GM12878 (cell line): ENCODE measurements at regions not wholly inside any gene's neighbourhood (a gene's known extent, or its start where the extent isn't known, plus 50 kb on each side); places are given as distances from the start of the nearest gene placed in this dataset.

Source experiments
- ATAC-seq: fragments of 200-7000 bp; cut with Tn5 transposase; 3 replicates; pipeline ENCODE4 v1.9.1; 2020; ENCODE audit warnings: mild to moderate bottlenecking, moderate library complexity
- BruUV-seq: library from RNA; stranded (reverse); fragments of 400-500 nt; replicated peaks from 2 replicates; lab custom pipeline; 2021; lab: Mats Ljungman, UMichigan
- CTCF ChIA-PET: fragments of 300-600 bp; sonication (Branson Sonifier 250); formaldehyde crosslinking; extraction: SDS; loops from one replicate; lab custom pipeline; 2021; ENCODE audit warnings: inconsistent platforms; lab: Yijun Ruan, JAX
- POLR2A ChIA-PET: fragments of 350-600 bp; formaldehyde crosslinking; extraction: SDS; loops from one replicate; lab custom pipeline; 2021; ENCODE audit warnings: inconsistent platforms; lab: Charles Lee
- RAD21 ChIA-PET: fragments of 300-600 bp; sonication (Branson Sonifier 250); formaldehyde crosslinking; loops from one replicate; lab custom pipeline; 2023; ENCODE audit warnings: antibody characterized with exemption; ENCODE audit not compliant: unreplicated experiment; lab: Charles Lee
- SMC1A ChIA-PET: fragments of 300-600 bp; sonication (Branson Sonifier 250); formaldehyde crosslinking; loops from one replicate; lab custom pipeline; 2023; ENCODE audit not compliant: unreplicated experiment, uncharacterized antibody; lab: Charles Lee
- DNase-seq: peaks from one replicate; pipeline ENCODE4 v3.0.0-alpha.2; 2011; ENCODE audit warnings: low read depth, low spot score
- FAIRE-seq: peaks from 3 replicates; lab custom pipeline; 2011; peaks lifted over from hg19 to GRCh38; lab: Jason Lieb, UNC
- H2AFZ ChIP-seq: 2 replicates; pipeline ENCODE4 v1.6.0; 2011; ENCODE audit warnings: low read depth, low read length, control low read depth; ENCODE audit not compliant: control insufficient read depth
- H3K27ac ChIP-seq: 2 replicates; pipeline ENCODE4 v1.5.1; 2011; ENCODE audit warnings: control low read depth; ENCODE audit not compliant: control insufficient read depth, insufficient read depth
- H3K27me3 ChIP-seq, 2 experiments: replicated peaks in 1 of 2; 2 replicates each; pipeline versions ENCODE4 v1.6.0 to v1.6.1; 2011; ENCODE audit warnings: low read length in 1 of 2; ENCODE audit not compliant: control insufficient read depth in 2 of 2, insufficient read depth in 2 of 2
- H3K36me3 ChIP-seq, 2 experiments: 2 replicates each; pipeline ENCODE4 v1.5.1; 2011; ENCODE audit warnings: low read length in 1 of 2; ENCODE audit not compliant: control insufficient read depth in 2 of 2, insufficient read depth in 2 of 2
- H3K4me1 ChIP-seq: 2 replicates; pipeline ENCODE4 v1.6.1; 2011; ENCODE audit warnings: mild to moderate bottlenecking, low read length, moderate library complexity, mixed read lengths; ENCODE audit not compliant: control insufficient read depth, insufficient read depth
- H3K4me2 ChIP-seq: 2 replicates; pipeline ENCODE4 v1.6.0; 2011; ENCODE audit warnings: control low read depth; ENCODE audit not compliant: control insufficient read depth, insufficient read depth
- H3K4me3 ChIP-seq: fragments of 200-600 bp; sonication (generic); 2 replicates; pipeline ENCODE4 v1.5.1; 2016
- H3K79me2 ChIP-seq: 2 replicates; pipeline ENCODE4 v1.6.0; 2011; ENCODE audit warnings: low read length; ENCODE audit not compliant: control insufficient read depth, insufficient read depth
- H3K9ac ChIP-seq: 2 replicates; pipeline ENCODE4 v1.8.0; 2011; ENCODE audit warnings: low read length, control low read depth, mixed read lengths; ENCODE audit not compliant: control insufficient read depth, insufficient read depth
- H3K9me3 ChIP-seq: replicated peaks from 3 replicates; pipeline ENCODE4 v1.5.1; 2011; ENCODE audit warnings: mild to moderate bottlenecking, low read length; ENCODE audit not compliant: control insufficient read depth, insufficient read depth
- H4K20me1 ChIP-seq: 2 replicates; pipeline ENCODE4 v1.6.0; 2011; ENCODE audit not compliant: control insufficient read depth, insufficient read depth
- CBX5 ChIP-seq: sonication (generic); IDR thresholded peaks from 2 replicates; pipeline ENCODE4 v1.6.1; 2016; ENCODE audit warnings: low read depth, moderate library complexity, mild to moderate bottlenecking, inconsistent platforms
- DPF2 ChIP-seq: fragments of 450-650 bp; IDR thresholded peaks from 2 replicates; pipeline ENCODE4 v1.6.1; 2017; ENCODE audit warnings: mild to moderate bottlenecking
- GABPA ChIP-seq: IDR thresholded peaks from 2 replicates; pipeline ENCODE4 v1.6.1; 2014; ENCODE audit warnings: antibody characterized with exemption, low read depth, mild to moderate bottlenecking, inconsistent platforms
- NR2C2 ChIP-seq: IDR thresholded peaks from 2 replicates; pipeline ENCODE4 v1.6.1; 2011; ENCODE audit warnings: borderline replicate concordance, low read depth; ENCODE audit not compliant: control insufficient read depth, insufficient read length
- RAD51 ChIP-seq: fragments of 450-650 bp; IDR thresholded peaks from 2 replicates; pipeline ENCODE4 v1.6.1; 2016; ENCODE audit warnings: moderate library complexity, mild to moderate bottlenecking, inconsistent platforms
- SREBF2 ChIP-seq: IDR thresholded peaks from 2 replicates; pipeline ENCODE4 v1.6.1; 2012; ENCODE audit warnings: mild to moderate bottlenecking, low read length
- TCF7 ChIP-seq: IDR thresholded peaks from 2 replicates; pipeline ENCODE4 v1.6.1; 2014; ENCODE audit warnings: antibody characterized with exemption, borderline replicate concordance
- WGBS: methylation state at CpG from one replicate; pipeline ENCODE4 v1.1.6; 2016; ENCODE audit warnings: low lambda C conversion rate; ENCODE audit not compliant: insufficient replicate concordance, insufficient coverage; ENCODE audit errors: missing lambda C conversion rate; 5-methylcytosine and 5-hydroxymethylcytosine counted together
- in situ Hi-C: fragments of 300-500 bp; cut with MboI; formaldehyde crosslinking; loops from 9 replicates; pipeline ENCODE4 v1.14.3; 2018; ENCODE audit warnings: mixed read lengths
- intact Hi-C: fragments of 100-400 bp; cut with micrococcal nuclease; formaldehyde crosslinking; loops from one replicate; pipeline ENCODE4 v1.14.2; 2022; ENCODE audit not compliant: unreplicated experiment
- TF ChIP-seq, protein P1 (sequence below): IDR thresholded peaks from 2 replicates; pipeline ENCODE4 v1.6.1; 2011; ENCODE audit warnings: borderline replicate concordance, low read depth, mild to moderate bottlenecking, moderate library complexity, mixed read lengths, low read length; ENCODE audit not compliant: insufficient read depth; ENCODE audit errors: extremely low read length
- TF ChIP-seq, protein P2 (sequence below): fragments of 450-650 bp; IDR thresholded peaks from 2 replicates; pipeline ENCODE4 v1.6.1; 2017; ENCODE audit warnings: mild to moderate bottlenecking, low read depth, inconsistent platforms; ENCODE audit not compliant: poor library complexity, severe bottlenecking
- TF ChIP-seq, protein P3 (sequence below): fragments of 450-650 bp; IDR thresholded peaks from 2 replicates; pipeline ENCODE4 v1.6.1; 2016; ENCODE audit warnings: mild to moderate bottlenecking

DNA sequence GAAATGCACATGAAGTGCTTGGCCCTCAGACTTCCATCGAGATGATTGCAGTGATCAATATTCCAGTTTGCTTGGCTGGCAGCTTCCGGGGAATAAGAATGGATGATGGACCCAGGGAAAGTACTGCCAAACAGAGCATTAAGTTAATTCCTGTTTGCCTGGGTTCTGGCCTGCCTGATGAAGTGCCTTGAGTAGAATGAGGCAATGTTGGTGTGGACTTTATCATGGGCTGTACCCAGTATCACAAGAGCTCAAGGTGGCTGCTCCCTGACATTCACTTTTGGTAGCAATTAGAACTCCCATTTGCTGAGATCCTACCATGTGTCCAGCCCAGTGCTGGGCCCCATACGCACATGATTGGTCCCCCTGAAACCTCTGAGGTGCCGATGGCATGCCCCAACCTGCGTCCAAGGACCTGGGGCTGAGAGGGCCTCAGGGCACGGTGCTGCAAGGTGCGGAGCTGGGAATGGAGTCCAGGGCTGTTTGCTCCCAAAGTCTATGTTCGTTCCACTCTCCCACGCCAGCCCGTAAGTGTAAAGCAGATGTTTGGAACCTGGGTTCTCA lies 80.7 kb downstream of the SLC25A47 start:
- 70% methylated on average over 10 of the region's 10 CpGs for WGBS
- Histone ChIP-seq H3K27me3 (no peaks in the 10 kb centered on the region), H3K27ac (no peak overlapping the region), H3K9ac (no peak overlapping the region), H3K4me3 (no peak overlapping the region), H4K20me1 (no peaks in the 10 kb centered on the region), H3K4me2 (no peak overlapping the region), H3K79me2 (no peaks in the 10 kb centered on the region), H3K4me1 (no peaks in the 10 kb centered on the region; the same call in 1 of the 2 replicates), H3K36me3 (no peaks in the 10 kb centered on the region; a peak in 1 of 4 replicates), H2AFZ (no peak overlapping the region), H3K9me3 (no peaks in the 10 kb centered on the region)
- TF ChIP-seq TCF7 (no peak), SREBF2 (no peak), DPF2 (no peak), CBX5 (no peak), NR2C2 (no peak), GABPA (no peak), RAD51 (no peak)
- TF ChIP-seq, protein P1, sequence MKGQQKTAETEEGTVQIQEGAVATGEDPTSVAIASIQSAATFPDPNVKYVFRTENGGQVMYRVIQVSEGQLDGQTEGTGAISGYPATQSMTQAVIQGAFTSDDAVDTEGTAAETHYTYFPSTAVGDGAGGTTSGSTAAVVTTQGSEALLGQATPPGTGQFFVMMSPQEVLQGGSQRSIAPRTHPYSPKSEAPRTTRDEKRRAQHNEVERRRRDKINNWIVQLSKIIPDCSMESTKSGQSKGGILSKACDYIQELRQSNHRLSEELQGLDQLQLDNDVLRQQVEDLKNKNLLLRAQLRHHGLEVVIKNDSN = no peak
- TF ChIP-seq, protein P2, sequence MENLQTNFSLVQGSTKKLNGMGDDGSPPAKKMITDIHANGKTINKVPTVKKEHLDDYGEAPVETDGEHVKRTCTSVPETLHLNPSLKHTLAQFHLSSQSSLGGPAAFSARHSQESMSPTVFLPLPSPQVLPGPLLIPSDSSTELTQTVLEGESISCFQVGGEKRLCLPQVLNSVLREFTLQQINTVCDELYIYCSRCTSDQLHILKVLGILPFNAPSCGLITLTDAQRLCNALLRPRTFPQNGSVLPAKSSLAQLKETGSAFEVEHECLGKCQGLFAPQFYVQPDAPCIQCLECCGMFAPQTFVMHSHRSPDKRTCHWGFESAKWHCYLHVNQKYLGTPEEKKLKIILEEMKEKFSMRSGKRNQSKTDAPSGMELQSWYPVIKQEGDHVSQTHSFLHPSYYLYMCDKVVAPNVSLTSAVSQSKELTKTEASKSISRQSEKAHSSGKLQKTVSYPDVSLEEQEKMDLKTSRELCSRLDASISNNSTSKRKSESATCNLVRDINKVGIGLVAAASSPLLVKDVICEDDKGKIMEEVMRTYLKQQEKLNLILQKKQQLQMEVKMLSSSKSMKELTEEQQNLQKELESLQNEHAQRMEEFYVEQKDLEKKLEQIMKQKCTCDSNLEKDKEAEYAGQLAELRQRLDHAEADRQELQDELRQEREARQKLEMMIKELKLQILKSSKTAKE = no peak
- TF ChIP-seq, protein P3, sequence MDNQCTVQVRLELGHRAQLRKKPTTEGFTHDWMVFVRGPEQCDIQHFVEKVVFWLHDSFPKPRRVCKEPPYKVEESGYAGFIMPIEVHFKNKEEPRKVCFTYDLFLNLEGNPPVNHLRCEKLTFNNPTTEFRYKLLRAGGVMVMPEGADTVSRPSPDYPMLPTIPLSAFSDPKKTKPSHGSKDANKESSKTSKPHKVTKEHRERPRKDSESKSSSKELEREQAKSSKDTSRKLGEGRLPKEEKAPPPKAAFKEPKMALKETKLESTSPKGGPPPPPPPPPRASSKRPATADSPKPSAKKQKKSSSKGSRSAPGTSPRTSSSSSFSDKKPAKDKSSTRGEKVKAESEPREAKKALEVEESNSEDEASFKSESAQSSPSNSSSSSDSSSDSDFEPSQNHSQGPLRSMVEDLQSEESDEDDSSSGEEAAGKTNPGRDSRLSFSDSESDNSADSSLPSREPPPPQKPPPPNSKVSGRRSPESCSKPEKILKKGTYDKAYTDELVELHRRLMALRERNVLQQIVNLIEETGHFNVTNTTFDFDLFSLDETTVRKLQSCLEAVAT = no peak
- ATAC-seq (no peak), DNase-seq (no peak), FAIRE-seq (no peak)
- BruUV-seq = no TSS peak
- RAD21 ChIA-PET = no interaction called here
- CTCF ChIA-PET = interaction anchor here (0.7 kb wide), 2 partner anchors 249 to 1571 kb away, joined by 3 read pairs; no protein-coding TSS in a partner anchor
- POLR2A ChIA-PET = no interaction called here
- SMC1A ChIA-PET = interaction anchor here (0.5 kb wide), 1 partner anchor 126 kb away, joined by 3 read pairs; no protein-coding TSS in a partner anchor
- intact Hi-C loops = no loop called here
- in situ Hi-C loops = no loop called here
